ENCODE measurements at regions not wholly inside any gene's neighbourhood (a gene's known extent, or its start where the extent isn't known, plus 50 kb on each side); places are given as distances from the start of the nearest gene placed in this dataset.
"Not testable (repeated sequence)": the region's sequence is repeated elsewhere in the genome, so short reads cannot be mapped to it uniquely, and the experiment has no call there.

DNA sequence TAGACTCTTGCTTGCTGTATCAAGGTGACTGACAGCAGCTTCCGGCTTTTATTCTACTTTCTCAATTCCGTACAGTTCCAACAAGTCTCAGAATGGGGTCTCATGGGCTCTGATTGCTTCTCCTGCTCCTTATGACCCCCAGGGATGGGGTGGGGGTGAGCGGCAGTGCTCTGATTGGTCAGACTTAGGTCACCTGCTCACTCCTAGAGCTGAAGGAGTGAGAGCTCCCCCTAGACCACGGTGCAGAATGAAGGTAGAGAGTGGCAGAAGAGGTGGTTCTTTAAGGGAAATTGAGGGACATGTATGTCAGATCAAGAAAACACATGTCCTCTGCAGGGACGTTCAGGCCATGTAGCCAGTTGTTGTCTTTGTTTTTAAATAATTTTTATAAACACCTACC, 115.2 kb downstream of the C9orf152 start:
- no peak overlapping the region for H3K4me3 ChIP-seq (ENCODE audit: low read depth, low read length)
- DNase-seq (ENCODE audit: low read depth), result no peak
- no peak for TF ChIP-seq CTCF (IDR thresholded peaks at IDR 0.05; ENCODE audit: control insufficient read depth, extremely low read depth, insufficient read depth)

- no peak overlapping the region for H3K4me3 ChIP-seq (ENCODE audit: low read depth, low read length)
- no peak for TF ChIP-seq CTCF (IDR thresholded peaks at IDR 0.05; ENCODE audit: control insufficient read depth, extremely low read depth, insufficient read depth)
- DNase-seq (ENCODE audit: low read depth), result no peak
Measured at GRCh38 chr9:110093417-110093816, 114.5 kb downstream of the C9orf152 start.

DNA sequence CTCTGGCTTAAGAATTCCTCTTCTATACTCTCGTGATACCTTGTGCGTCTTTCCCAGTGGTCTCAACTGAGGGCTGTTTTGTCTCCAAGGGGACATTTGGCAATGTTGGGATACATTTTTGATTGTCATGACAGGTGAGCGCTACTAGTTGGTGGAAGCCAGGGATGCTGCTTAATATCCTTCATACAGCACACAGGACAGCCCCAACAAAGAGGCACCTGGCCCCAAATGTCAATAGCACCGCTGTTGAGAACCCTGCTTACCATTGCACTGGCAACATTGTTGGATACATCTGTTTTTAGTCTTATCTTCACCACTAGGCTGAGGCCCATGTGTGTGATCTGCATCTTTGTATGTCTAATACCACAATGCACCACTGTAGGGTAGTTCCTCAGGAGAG, 114.1 kb downstream of the C9orf152 start:
- no peak overlapping the region for H3K4me3 ChIP-seq (ENCODE audit: low read depth, low read length)
- no peak for DNase-seq (ENCODE audit: low read depth)
- TF ChIP-seq CTCF (IDR thresholded peaks at IDR 0.05; ENCODE audit: control insufficient read depth, extremely low read depth, insufficient read depth), result no peak

GRCh38 chr9:110095161-110095595, 112.8 kb downstream of the C9orf152 start:
- no peak for TF ChIP-seq CTCF (IDR thresholded peaks at IDR 0.05; ENCODE audit: control insufficient read depth, extremely low read depth, insufficient read depth)
- no peak for DNase-seq (ENCODE audit: low read depth)

GRCh38 chr9:110095776-110096175, 112.2 kb downstream of the C9orf152 start:
- no peak overlapping the region for H3K4me3 ChIP-seq (ENCODE audit: low read depth, low read length)
- no peak for TF ChIP-seq CTCF (IDR thresholded peaks at IDR 0.05; ENCODE audit: control insufficient read depth, extremely low read depth, insufficient read depth)
- DNase-seq (ENCODE audit: low read depth), result no peak

More at GRCh38 chr9:110095161-110095595, 112.8 kb downstream of the C9orf152 start:
- no peak overlapping the region for H3K4me3 ChIP-seq (ENCODE audit: low read depth, low read length)

DNA sequence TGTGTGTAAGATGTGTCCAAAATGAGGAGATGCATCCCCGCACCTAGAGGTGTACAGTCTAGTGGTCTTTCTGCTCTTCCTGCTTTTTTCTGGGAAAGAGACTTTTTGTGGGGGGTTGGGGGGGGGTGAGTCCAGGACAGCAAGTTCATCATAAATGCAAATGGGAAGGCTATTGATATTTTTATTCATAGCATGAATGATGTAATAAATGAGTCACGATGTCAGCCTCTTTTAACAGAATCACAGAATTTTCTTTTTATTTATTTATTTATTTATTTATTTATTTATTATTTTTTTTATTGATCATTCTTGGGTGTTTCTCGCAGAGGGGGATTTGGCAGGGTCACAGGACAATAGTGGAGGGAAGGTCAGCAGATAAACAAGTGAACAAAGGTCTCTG, 111.3 kb downstream of the C9orf152 start:
- not testable (repeated sequence) for DNase-seq (ENCODE audit: low read depth); H3K4me3 ChIP-seq (ENCODE audit: low read depth, low read length)

GRCh38 chr9:110099236-110100095, 108.5 kb downstream of the C9orf152 start:
- no peak for DNase-seq (ENCODE audit: low read depth)
- TF ChIP-seq CTCF (IDR thresholded peaks at IDR 0.05; ENCODE audit: control insufficient read depth, extremely low read depth, insufficient read depth), result no peak
- no peak overlapping the region for H3K4me3 ChIP-seq (ENCODE audit: low read depth, low read length)

Data from LNCaP clone FGC (cell line).